ENCODE measurements at regions not wholly inside any gene's neighbourhood (a gene's known extent, or its start where the extent isn't known, plus 50 kb on each side); places are given as distances from the start of the nearest gene placed in this dataset.

- Histone ChIP-seq H3K4me3 (ENCODE audit: low read length in 3 of 3) (no peak overlapping the region), H3K27ac (ENCODE audit: low read depth in 2 of 2, low read length in 2 of 2) (no peak overlapping the region), H3K4me1 (ENCODE audit: control insufficient read depth in 2 of 3, insufficient read depth in 2 of 3, low read depth in 1 of 3, low read length in 3 of 3) (no peaks in the 10 kb centered on the region), H3K9me3 (ENCODE audit: control insufficient read depth in 2 of 3, insufficient read depth in 1 of 3, low read length in 3 of 3) (no peaks in the 10 kb centered on the region), H3K27me3 (ENCODE audit: control insufficient read depth, insufficient read depth, low read length) (no peaks in the 10 kb centered on the region), H3K9ac (ENCODE audit: low read length in 3 of 3) (no peak overlapping the region), H3K36me3 (ENCODE audit: control insufficient read depth in 2 of 3, insufficient read depth in 3 of 3, low read length in 3 of 3) (no peaks in the 10 kb centered on the region)
- DNase-seq (no peak), FAIRE-seq (no peak)
- no peak for TF ChIP-seq CTCF (IDR thresholded peaks at IDR 0.05; ENCODE audit: borderline replicate concordance, extremely low read depth, insufficient read depth)
- intact Hi-C loops (cut with DNase I): no loop called here
Observed at GRCh38 chr2:121904656-121905055, 149.2 kb downstream of the TSN start.

GRCh38 chr2:121905201-121905600 is 149.8 kb downstream of the TSN start:
- Histone ChIP-seq H3K9ac (ENCODE audit: low read length in 3 of 3) (no peak overlapping the region), H3K9me3 (ENCODE audit: control insufficient read depth in 2 of 3, insufficient read depth in 1 of 3, low read length in 3 of 3) (no peaks in the 10 kb centered on the region), H3K27me3 (ENCODE audit: control insufficient read depth, insufficient read depth, low read length) (no peaks in the 10 kb centered on the region), H3K4me1 (ENCODE audit: control insufficient read depth in 2 of 3, insufficient read depth in 2 of 3, low read depth in 1 of 3, low read length in 3 of 3) (no peaks in the 10 kb centered on the region), H3K4me3 (ENCODE audit: low read length in 3 of 3) (no peak overlapping the region), H3K27ac (ENCODE audit: low read depth in 2 of 2, low read length in 2 of 2) (no peak overlapping the region), H3K36me3 (ENCODE audit: control insufficient read depth in 2 of 3, insufficient read depth in 3 of 3, low read length in 3 of 3) (no peaks in the 10 kb centered on the region)
- FAIRE-seq (no peak), DNase-seq (no peak)
- no peak for TF ChIP-seq CTCF (IDR thresholded peaks at IDR 0.05; ENCODE audit: borderline replicate concordance, extremely low read depth, insufficient read depth)
- intact Hi-C loops (cut with DNase I): no loop called here

GRCh38 chr2:121906170-121906569 is 150.7 kb downstream of the TSN start:
- H3K4me1 ChIP-seq (ENCODE audit: control insufficient read depth in 2 of 3, insufficient read depth in 2 of 3, low read depth in 1 of 3, low read length in 3 of 3): no peaks in the 10 kb centered on the region
- H3K9ac ChIP-seq (ENCODE audit: low read length in 3 of 3): no peak overlapping the region
- H3K4me3 ChIP-seq (ENCODE audit: low read length in 3 of 3): no peak overlapping the region
- no peaks in the 10 kb centered on the region for H3K27me3 ChIP-seq (ENCODE audit: control insufficient read depth, insufficient read depth, low read length)
- H3K36me3 ChIP-seq (ENCODE audit: control insufficient read depth in 2 of 3, insufficient read depth in 3 of 3, low read length in 3 of 3): no peaks in the 10 kb centered on the region
- FAIRE-seq (no peak), DNase-seq (no peak)
- no peak overlapping the region for H3K27ac ChIP-seq (ENCODE audit: low read depth in 2 of 2, low read length in 2 of 2)
- H3K9me3 ChIP-seq (ENCODE audit: control insufficient read depth in 2 of 3, insufficient read depth in 1 of 3, low read length in 3 of 3): no peaks in the 10 kb centered on the region
- intact Hi-C loops (cut with DNase I): no loop called here
- no peak for TF ChIP-seq CTCF (IDR thresholded peaks at IDR 0.05; ENCODE audit: borderline replicate concordance, extremely low read depth, insufficient read depth)

GRCh38 chr2:121907928-121908327 is 152.5 kb downstream of the TSN start:
- no peaks in the 10 kb centered on the region for H3K9me3 ChIP-seq (ENCODE audit: control insufficient read depth in 2 of 3, insufficient read depth in 1 of 3, low read length in 3 of 3)
- TF ChIP-seq CTCF (IDR thresholded peaks at IDR 0.05; ENCODE audit: borderline replicate concordance, extremely low read depth, insufficient read depth): no peak
- no peak overlapping the region for H3K4me3 ChIP-seq (ENCODE audit: low read length in 3 of 3)
- no peak for FAIRE-seq
- H3K36me3 ChIP-seq (ENCODE audit: control insufficient read depth in 2 of 3, insufficient read depth in 3 of 3, low read length in 3 of 3): no peaks in the 10 kb centered on the region
- no peak overlapping the region for H3K9ac ChIP-seq (ENCODE audit: low read length in 3 of 3)
- intact Hi-C loops (cut with DNase I): no loop called here
- H3K27me3 ChIP-seq (ENCODE audit: control insufficient read depth, insufficient read depth, low read length): no peaks in the 10 kb centered on the region
- DNase-seq: peak in 3 of 5 donors; percentile 31 to 45 (median 43)
- H3K4me1 ChIP-seq (ENCODE audit: control insufficient read depth in 2 of 3, insufficient read depth in 2 of 3, low read depth in 1 of 3, low read length in 3 of 3): no peaks in the 10 kb centered on the region
- H3K27ac ChIP-seq (ENCODE audit: low read depth in 2 of 2, low read length in 2 of 2): no peak overlapping the region
